ENCODE measurements at regions not wholly inside any gene's neighbourhood (a gene's known extent, or its start where the extent isn't known, plus 50 kb on each side); places are given as distances from the start of the nearest gene placed in this dataset.

GRCh38 chr4:171049380-171049779, 763.8 kb upstream of the GALNTL6 start:
- DNase-seq (ENCODE audit: insufficient read length, low spot score) (no peak), FAIRE-seq (no peak)
- no peak for TF ChIP-seq POLR2A (IDR thresholded peaks at IDR 0.05; ENCODE audit: low read depth, low read length)

- FAIRE-seq = no peak
- DNase-seq (ENCODE audit: insufficient read length, low spot score) = no peak
These were observed 770.1 kb upstream of the GALNTL6 start for GRCh38 chr4:171042989-171043524.

GRCh38 chr4:171035909-171036308, 777.3 kb upstream of the GALNTL6 start:
- DNase-seq (ENCODE audit: insufficient read length, low spot score) = no peak
- FAIRE-seq = no peak
- no peak for TF ChIP-seq POLR2A (IDR thresholded peaks at IDR 0.05; ENCODE audit: low read depth, low read length)

More at GRCh38 chr4:171042989-171043524, 770.1 kb upstream of the GALNTL6 start:
- no peak for TF ChIP-seq POLR2A (IDR thresholded peaks at IDR 0.05; ENCODE audit: low read depth, low read length)

GRCh38 chr4:171031338-171031737, 781.9 kb upstream of the GALNTL6 start:
- TF ChIP-seq POLR2A (IDR thresholded peaks at IDR 0.05; ENCODE audit: low read depth, low read length) = no peak
- DNase-seq (ENCODE audit: insufficient read length, low spot score) = no peak
- FAIRE-seq = no peak

- no peak for DNase-seq (ENCODE audit: insufficient read length, low spot score)
- no peak for FAIRE-seq
- TF ChIP-seq POLR2A (IDR thresholded peaks at IDR 0.05; ENCODE audit: low read depth, low read length) = no peak
These were observed 787.4 kb upstream of the GALNTL6 start for GRCh38 chr4:171025776-171026175.

GRCh38 chr4:171025343-171025742, 787.9 kb upstream of the GALNTL6 start:
- no peak for TF ChIP-seq POLR2A (IDR thresholded peaks at IDR 0.05; ENCODE audit: low read depth, low read length)
- no peak for DNase-seq (ENCODE audit: insufficient read length, low spot score)
- no peak for FAIRE-seq

GRCh38 chr4:171024720-171025303, 788.4 kb upstream of the GALNTL6 start:
- TF ChIP-seq POLR2A (IDR thresholded peaks at IDR 0.05; ENCODE audit: low read depth, low read length) = no peak
- no peak for DNase-seq (ENCODE audit: insufficient read length, low spot score)
- FAIRE-seq = no peak

GRCh38 chr4:171022824-171023230, 790.4 kb upstream of the GALNTL6 start:
- no peak for DNase-seq (ENCODE audit: insufficient read length, low spot score)
- no peak for FAIRE-seq
- TF ChIP-seq POLR2A (IDR thresholded peaks at IDR 0.05; ENCODE audit: low read depth, low read length) = no peak

- DNase-seq (ENCODE audit: insufficient read length, low spot score) (no peak), FAIRE-seq (no peak)
- TF ChIP-seq POLR2A (IDR thresholded peaks at IDR 0.05; ENCODE audit: low read depth, low read length) = no peak
These were observed 795.6 kb upstream of the GALNTL6 start for GRCh38 chr4:171017593-171017992.

- TF ChIP-seq POLR2A (IDR thresholded peaks at IDR 0.05; ENCODE audit: low read depth, low read length) = no peak
- DNase-seq (ENCODE audit: insufficient read length, low spot score) = no peak
- FAIRE-seq = no peak
These were observed 797.1 kb upstream of the GALNTL6 start for GRCh38 chr4:171016145-171016544.

GRCh38 chr4:171015441-171015840, 797.8 kb upstream of the GALNTL6 start:
- DNase-seq (ENCODE audit: insufficient read length, low spot score) = no peak
- TF ChIP-seq POLR2A (IDR thresholded peaks at IDR 0.05; ENCODE audit: low read depth, low read length) = no peak
- no peak for FAIRE-seq

- no peak for TF ChIP-seq POLR2A (IDR thresholded peaks at IDR 0.05; ENCODE audit: low read depth, low read length)
- no peak for FAIRE-seq
- DNase-seq (ENCODE audit: insufficient read length, low spot score) = no peak
These were observed 805.4 kb upstream of the GALNTL6 start for GRCh38 chr4:171007618-171008390.

GRCh38 chr4:171002246-171002645, 811.0 kb upstream of the GALNTL6 start:
- FAIRE-seq (no peak), DNase-seq (ENCODE audit: insufficient read length, low spot score) (no peak)
- no peak for TF ChIP-seq POLR2A (IDR thresholded peaks at IDR 0.05; ENCODE audit: low read depth, low read length)

GRCh38 chr4:170990989-170991589, 822.1 kb upstream of the GALNTL6 start:
- TF ChIP-seq POLR2A (IDR thresholded peaks at IDR 0.05; ENCODE audit: low read depth, low read length) = no peak
- FAIRE-seq = no peak
- DNase-seq (ENCODE audit: insufficient read length, low spot score) = no peak
